H1 (cell line): ENCODE measurements at regions not wholly inside any gene's neighbourhood (a gene's known extent, or its start where the extent isn't known, plus 50 kb on each side); places are given as distances from the start of the nearest gene placed in this dataset.

Experiments
- SRF ChIP-seq: IDR thresholded peaks from 2 replicates; pipeline ENCODE4 v1.6.1; 2011; ENCODE audit warnings: mild to moderate bottlenecking, low read depth, low read length, moderate library complexity

DNA sequence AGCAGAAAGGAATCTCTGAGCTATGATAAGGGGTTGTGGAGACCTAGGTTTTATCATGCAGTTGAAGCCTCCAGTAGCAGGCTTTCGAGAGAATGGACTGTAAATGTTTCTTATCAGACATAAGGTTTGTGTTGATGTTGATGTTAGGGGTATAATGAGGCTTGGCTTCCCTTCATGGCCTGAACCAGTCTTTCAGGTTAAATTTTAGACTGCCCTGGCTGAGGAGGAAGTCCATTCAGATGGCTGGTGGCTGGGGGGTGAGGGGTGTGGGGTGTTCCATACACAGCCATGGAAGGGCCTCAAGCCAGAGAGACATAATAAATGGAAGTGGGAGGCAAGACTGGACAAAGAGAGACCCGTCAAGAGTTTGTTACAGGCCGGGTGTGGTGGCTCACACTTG, 65.1 kb downstream of the IRF2BPL start (continued):
- TF ChIP-seq SRF: no peak
